ENCODE measurements at regions not wholly inside any gene's neighbourhood (a gene's known extent, or its start where the extent isn't known, plus 50 kb on each side); places are given as distances from the start of the nearest gene placed in this dataset.

DNA sequence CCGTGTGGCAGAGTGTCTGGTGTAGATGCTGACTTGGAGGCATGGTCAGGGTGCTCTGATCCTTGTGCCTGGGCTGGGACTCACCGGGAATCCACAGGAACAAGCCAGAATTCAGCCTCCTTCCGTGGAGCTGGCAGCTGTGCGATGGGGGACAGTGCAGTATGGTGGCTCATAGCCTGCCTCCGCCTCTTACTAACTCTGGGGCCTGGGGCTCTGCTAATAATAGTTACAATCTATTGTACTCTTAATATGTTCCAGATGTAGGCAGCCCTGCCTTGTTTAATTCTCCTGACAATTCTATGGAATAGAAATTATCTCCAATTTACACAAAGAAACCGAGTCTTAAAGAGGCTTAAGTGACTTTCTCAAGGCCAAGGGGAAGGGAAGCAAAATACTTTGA lies 77.6 kb downstream of the PCDH1 start:
- TF ChIP-seq KDM4A (IDR thresholded peaks at IDR 0.05; ENCODE audit: low read depth, low read length, severe bottlenecking), result no peak
- no peak for TF ChIP-seq TAF1 (IDR thresholded peaks at IDR 0.05; ENCODE audit: low read depth, low read length)
- TF ChIP-seq GABPA (IDR thresholded peaks at IDR 0.05; ENCODE audit: borderline replicate concordance, insufficient read depth, low read length), result no peak
- TF ChIP-seq RAD21 (IDR thresholded peaks at IDR 0.05 in 1 of 2, conservative IDR thresholded peaks at IDR 0.05 in 1 of 2; ENCODE audit: low read depth in 2 of 2, low read length in 2 of 2), result no peak
- Histone ChIP-seq H3K36me3 (ENCODE audit: control insufficient read depth in 2 of 4, insufficient read depth in 4 of 4, low read length in 3 of 4) (no peaks in the 10 kb centered on the region), H3K23ac (ENCODE audit: insufficient read length) (no peak overlapping the region), H3K4ac (replicated peaks; ENCODE audit: insufficient read length, low read depth, low read length) (no peak overlapping the region), H3K23me2 (ENCODE audit: low read depth, low read length) (no peaks in the 10 kb centered on the region; the same call in 1 of the 2 replicates), H3K4me1 (replicated peaks in 1 of 4; ENCODE audit: control insufficient read depth in 3 of 4, insufficient read depth in 4 of 4, low read length in 3 of 4) (peaks cover 4 to 19% (median 8%) of the 10 kb centered on the region in 4 experiments), H2BK12ac (ENCODE audit: low read depth, low read length) (no peak overlapping the region; the same call in 1 of the 2 replicates), H3K79me2 (ENCODE audit: control insufficient read depth in 1 of 2, insufficient read depth in 2 of 2, low read length in 2 of 2) (no peaks in the 10 kb centered on the region), H4K8ac (ENCODE audit: extremely low read depth, insufficient read depth, low read length) (no peak overlapping the region), H4K91ac (replicated peaks; ENCODE audit: insufficient read length, low read length) (no peak overlapping the region), H3K27ac (ENCODE audit: low read depth, low read length) (no peak overlapping the region), H3K9me3 (ENCODE audit: insufficient read depth in 2 of 2, low read depth in 1 of 2, low read length in 1 of 2) (no peaks in the 10 kb centered on the region), H3K27me3 (replicated peaks in 1 of 4; ENCODE audit: control insufficient read depth in 3 of 4, extremely low read depth in 1 of 4, insufficient read depth in 3 of 4, low read length in 3 of 4) (no peaks in the 10 kb centered on the region), H2BK20ac (ENCODE audit: low read length) (no peak overlapping the region), H3K4me3 (ENCODE audit: extremely low read depth in 1 of 4, insufficient read depth in 2 of 4, low read depth in 3 of 4, low read length in 4 of 4) (no peak overlapping the region), H3K56ac (replicated peaks; ENCODE audit: insufficient read length, low read depth, low read length) (no peak overlapping the region), H3K9ac (replicated peaks in 1 of 4; ENCODE audit: extremely low read depth in 1 of 4, low read depth in 3 of 4, low read length in 3 of 4) (no peak overlapping the region), H2BK120ac (replicated peaks; ENCODE audit: low read depth, low read length) (no peak overlapping the region), H2BK15ac (ENCODE audit: low read length) (no peak overlapping the region), H3K79me1 (ENCODE audit: low read depth, low read length) (no peaks in the 10 kb centered on the region), H2AK5ac (ENCODE audit: low read depth, low read length) (no peak overlapping the region), H2AFZ (ENCODE audit: low read length) (no peak overlapping the region), H2BK5ac (ENCODE audit: low read depth, low read length) (no peak overlapping the region), H4K20me1 (replicated peaks in 1 of 2; ENCODE audit: control insufficient read depth in 1 of 2, insufficient read depth in 2 of 2, low read length in 2 of 2) (no peaks in the 10 kb centered on the region), H3K14ac (ENCODE audit: insufficient read length) (no peak overlapping the region), H3K4me2 (ENCODE audit: insufficient read depth in 1 of 2, low read depth in 2 of 2, low read length in 2 of 2) (no peak overlapping the region), H3K18ac (ENCODE audit: extremely low read depth, low read length) (no peak overlapping the region), H4K5ac (ENCODE audit: insufficient read length, low read depth, low read length) (no peak overlapping the region)
- DNase-seq (ENCODE audit: low read depth in 1 of 2, low spot score in 2 of 2) (no peak), FAIRE-seq (no peak)
- ChIA-PET POLR2A (ENCODE audit: partially characterized antibody) (interaction anchor here (1.0 kb wide), 1 partner anchor 22 kb away, joined by 4 read pairs; no protein-coding TSS in a partner anchor), CTCF (ENCODE audit: partially characterized antibody) (interaction anchor here (0.6 to 20.5 kb wide), 9 partner anchors 11 to 717 kb away, joined by 3 to 345 read pairs (median 4); partner anchors contain the start of gene RNF14)
- 88% methylated on average over 6 of the region's 6 CpGs; no CpG with 5 or more reads in 1 of the 2 experiments for WGBS, 2 experiments (ENCODE audit: extremely low coverage in 1 of 2, insufficient coverage in 1 of 2, insufficient read length in 1 of 2, insufficient replicate concordance in 2 of 2, low coverage in 1 of 2, low lambda C conversion rate in 2 of 2, missing lambda C conversion rate in 1 of 2)

Measured in H1 (cell line).